Parathyroid adenoma (tissue), 2 donors: ENCODE measurements at regions not wholly inside any gene's neighbourhood (a gene's known extent, or its start where the extent isn't known, plus 50 kb on each side); places are given as distances from the start of the nearest gene placed in this dataset.

Experiments used
- H2AFZ ChIP-seq: fragments of 300-600 bp; sonication (generic); one replicate; pipeline ENCODE4 v1.7.0; 2017; ENCODE audit warnings: antibody characterized with exemption, mild to moderate bottlenecking
- H3K27ac ChIP-seq: fragments of 300-600 bp; sonication (generic); one replicate; pipeline ENCODE4 v1.7.0; 2017
- H3K27me3 ChIP-seq: fragments of 300-600 bp; sonication (generic); one replicate; pipeline ENCODE4 v1.7.0; 2017; ENCODE audit warnings: low read length; ENCODE audit not compliant: control insufficient read depth, insufficient read depth
- H3K36me3 ChIP-seq: fragments of 300-600 bp; sonication (generic); one replicate; pipeline ENCODE4 v1.7.0; 2017; ENCODE audit warnings: low read length; ENCODE audit not compliant: control insufficient read depth, insufficient read depth
- H3K4me1 ChIP-seq: fragments of 300-600 bp; sonication (generic); one replicate; pipeline ENCODE4 v1.7.0; 2017; ENCODE audit warnings: control low read depth
- H3K4me2 ChIP-seq: fragments of 300-600 bp; sonication (generic); one replicate; pipeline ENCODE4 v1.7.0; 2017; ENCODE audit warnings: low read length
- H3K4me3 ChIP-seq: fragments of 300-600 bp; sonication (generic); one replicate; pipeline ENCODE4 v1.7.0; 2017; ENCODE audit warnings: low read depth, low read length
- H3K79me2 ChIP-seq: fragments of 300-600 bp; sonication (generic); one replicate; pipeline ENCODE4 v1.7.0; 2017; ENCODE audit warnings: control low read depth
- H3K9ac ChIP-seq: fragments of 300-600 bp; sonication (generic); one replicate; pipeline ENCODE4 v1.7.0; 2017; ENCODE audit warnings: mild to moderate bottlenecking
- H3K9me3 ChIP-seq: fragments of 300-600 bp; sonication (generic); one replicate; pipeline ENCODE4 v1.7.0; 2017; ENCODE audit warnings: low read length; ENCODE audit not compliant: control insufficient read depth
- CTCF ChIP-seq: fragments of 300-600 bp; sonication (generic); IDR thresholded peaks from one replicate; pipeline ENCODE4 v1.7.0; 2017; ENCODE audit warnings: antibody characterized with exemption, mild to moderate bottlenecking
- donor health status: primary hyperparathyroidism.

GRCh38 chr13:67776151-67776550 lies 546.0 kb upstream of the PCDH9 start:
- Histone ChIP-seq H3K4me1 (no peaks in the 10 kb centered on the region), H3K9me3 (no peaks in the 10 kb centered on the region), H3K27me3 (no peaks in the 10 kb centered on the region), H3K79me2 (no peaks in the 10 kb centered on the region), H3K4me2 (no peak overlapping the region), H3K9ac (no peak overlapping the region), H2AFZ (no peak overlapping the region), H3K36me3 (no peaks in the 10 kb centered on the region), H3K27ac (no peak overlapping the region), H3K4me3 (no peak overlapping the region)
- no peak for TF ChIP-seq CTCF

- Histone ChIP-seq H2AFZ (no peak overlapping the region), H3K4me1 (no peaks in the 10 kb centered on the region), H3K4me3 (no peak overlapping the region), H3K36me3 (no peaks in the 10 kb centered on the region), H3K79me2 (no peaks in the 10 kb centered on the region), H3K9ac (no peak overlapping the region), H3K9me3 (no peaks in the 10 kb centered on the region), H3K27ac (no peak overlapping the region), H3K4me2 (no peak overlapping the region), H3K27me3 (no peaks in the 10 kb centered on the region)
- no peak for TF ChIP-seq CTCF
These were observed 545.2 kb upstream of the PCDH9 start for GRCh38 chr13:67775359-67775758.

- Histone ChIP-seq H3K27me3 (no peaks in the 10 kb centered on the region), H3K4me3 (no peak overlapping the region), H2AFZ (no peak overlapping the region), H3K36me3 (no peaks in the 10 kb centered on the region), H3K4me2 (no peak overlapping the region), H3K4me1 (no peaks in the 10 kb centered on the region), H3K27ac (no peak overlapping the region), H3K9me3 (no peaks in the 10 kb centered on the region), H3K79me2 (no peaks in the 10 kb centered on the region), H3K9ac (no peak overlapping the region)
- no peak for TF ChIP-seq CTCF
These were observed 542.8 kb upstream of the PCDH9 start for GRCh38 chr13:67772807-67773453.

- Histone ChIP-seq H2AFZ (no peak overlapping the region), H3K36me3 (no peaks in the 10 kb centered on the region), H3K27ac (no peak overlapping the region), H3K79me2 (no peaks in the 10 kb centered on the region), H3K27me3 (no peaks in the 10 kb centered on the region), H3K9ac (no peak overlapping the region), H3K4me2 (no peak overlapping the region), H3K4me1 (no peaks in the 10 kb centered on the region), H3K9me3 (no peaks in the 10 kb centered on the region), H3K4me3 (no peak overlapping the region)
- no peak for TF ChIP-seq CTCF
These were observed 541.0 kb upstream of the PCDH9 start for GRCh38 chr13:67771106-67771505.

GRCh38 chr13:67769987-67770341 lies 539.8 kb upstream of the PCDH9 start:
- H3K4me1 ChIP-seq = no peaks in the 10 kb centered on the region
- TF ChIP-seq CTCF = no peak
- H3K27me3 ChIP-seq = no peaks in the 10 kb centered on the region
- no peak overlapping the region for H3K4me3 ChIP-seq
- H3K9ac ChIP-seq = no peak overlapping the region
- H3K4me2 ChIP-seq = no peak overlapping the region
- no peaks in the 10 kb centered on the region for H3K36me3 ChIP-seq
- H3K27ac ChIP-seq = no peak overlapping the region
- no peak overlapping the region for H2AFZ ChIP-seq
- no peaks in the 10 kb centered on the region for H3K9me3 ChIP-seq
- H3K79me2 ChIP-seq = no peaks in the 10 kb centered on the region
